ENCODE measurements at regions not wholly inside any gene's neighbourhood (a gene's known extent, or its start where the extent isn't known, plus 50 kb on each side); places are given as distances from the start of the nearest gene placed in this dataset.

GRCh38 chr6:120853489-120853888 lies 480.8 kb downstream of the TBC1D32 start:
- Histone ChIP-seq H3K9me3 (ENCODE audit: control insufficient read depth, insufficient read depth, low read length) (peaks cover 8% of the 10 kb centered on the region; the same call in 1 of the 2 replicates), H3K4me3 (ENCODE audit: low read depth, low read length) (no peak overlapping the region), H3K27me3 (ENCODE audit: control insufficient read depth, insufficient read depth, low read length) (no peaks in the 10 kb centered on the region), H3K27ac (ENCODE audit: low read depth, low read length) (no peak overlapping the region)
- TF ChIP-seq, protein P1, sequence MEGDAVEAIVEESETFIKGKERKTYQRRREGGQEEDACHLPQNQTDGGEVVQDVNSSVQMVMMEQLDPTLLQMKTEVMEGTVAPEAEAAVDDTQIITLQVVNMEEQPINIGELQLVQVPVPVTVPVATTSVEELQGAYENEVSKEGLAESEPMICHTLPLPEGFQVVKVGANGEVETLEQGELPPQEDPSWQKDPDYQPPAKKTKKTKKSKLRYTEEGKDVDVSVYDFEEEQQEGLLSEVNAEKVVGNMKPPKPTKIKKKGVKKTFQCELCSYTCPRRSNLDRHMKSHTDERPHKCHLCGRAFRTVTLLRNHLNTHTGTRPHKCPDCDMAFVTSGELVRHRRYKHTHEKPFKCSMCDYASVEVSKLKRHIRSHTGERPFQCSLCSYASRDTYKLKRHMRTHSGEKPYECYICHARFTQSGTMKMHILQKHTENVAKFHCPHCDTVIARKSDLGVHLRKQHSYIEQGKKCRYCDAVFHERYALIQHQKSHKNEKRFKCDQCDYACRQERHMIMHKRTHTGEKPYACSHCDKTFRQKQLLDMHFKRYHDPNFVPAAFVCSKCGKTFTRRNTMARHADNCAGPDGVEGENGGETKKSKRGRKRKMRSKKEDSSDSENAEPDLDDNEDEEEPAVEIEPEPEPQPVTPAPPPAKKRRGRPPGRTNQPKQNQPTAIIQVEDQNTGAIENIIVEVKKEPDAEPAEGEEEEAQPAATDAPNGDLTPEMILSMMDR (IDR thresholded peaks at IDR 0.05; ENCODE audit: low read depth, low read length), result no peak
- DNase-seq (ENCODE audit: low read depth, low spot score), result no peak
- ChIA-PET CTCF (no interaction called here), POLR2A (no interaction called here)

DNA sequence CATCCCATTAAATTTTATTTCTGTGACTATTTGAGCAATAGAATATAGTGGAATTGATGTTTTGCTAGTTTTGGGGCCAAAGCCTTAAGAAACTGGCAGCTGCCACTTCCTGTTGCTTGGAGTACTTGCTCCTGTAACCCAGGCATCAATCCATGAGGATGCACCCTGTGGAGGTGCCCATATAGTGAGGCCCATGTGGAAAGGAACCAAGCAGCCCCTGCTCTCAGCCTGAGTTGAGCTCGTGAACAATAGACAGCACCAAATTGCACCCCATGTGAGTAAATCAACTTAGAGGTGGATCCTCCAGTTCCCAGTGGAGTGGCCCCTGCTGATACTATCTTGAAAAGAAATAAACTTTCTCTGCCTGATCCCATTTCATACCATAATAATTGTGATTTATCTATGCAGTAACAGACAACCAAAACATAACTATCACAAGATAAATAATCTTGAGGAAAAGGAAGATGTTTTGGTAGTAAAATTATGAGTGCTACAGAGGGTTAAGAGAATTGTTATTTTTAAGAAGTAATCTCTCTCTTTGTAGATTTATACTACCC lies 481.9 kb downstream of the TBC1D32 start:
- H3K4me3 ChIP-seq (ENCODE audit: low read depth, low read length), result no peak overlapping the region
- no peaks in the 10 kb centered on the region for H3K27me3 ChIP-seq (ENCODE audit: control insufficient read depth, insufficient read depth, low read length)
- H3K9me3 ChIP-seq (ENCODE audit: control insufficient read depth, insufficient read depth, low read length), result peaks cover 6% of the 10 kb centered on the region; the same call in 1 of the 2 replicates
- TF ChIP-seq, protein P1 (IDR thresholded peaks at IDR 0.05; ENCODE audit: low read depth, low read length), result no peak
- H3K27ac ChIP-seq (ENCODE audit: low read depth, low read length), result no peak overlapping the region
- POLR2A ChIA-PET, result no interaction called here
- no peak for DNase-seq (ENCODE audit: low read depth, low spot score)
- CTCF ChIA-PET, result no interaction called here

GRCh38 chr6:120826253-120826652 lies 508.0 kb downstream of the TBC1D32 start:
- no peak for DNase-seq (ENCODE audit: low read depth, low spot score)
- Histone ChIP-seq H3K27me3 (ENCODE audit: control insufficient read depth, insufficient read depth, low read length) (no peaks in the 10 kb centered on the region), H3K4me3 (ENCODE audit: low read depth, low read length) (no peak overlapping the region), H3K27ac (ENCODE audit: low read depth, low read length) (no peak overlapping the region), H3K9me3 (ENCODE audit: control insufficient read depth, insufficient read depth, low read length) (peaks cover 7% of the 10 kb centered on the region)
- ChIA-PET CTCF (interaction anchor here (0.6 kb wide), 1 partner anchor 932 kb away, joined by 3 read pairs; no protein-coding TSS in a partner anchor), POLR2A (no interaction called here)
- TF ChIP-seq, protein P1 (IDR thresholded peaks at IDR 0.05; ENCODE audit: low read depth, low read length), result no peak

- Histone ChIP-seq H3K9me3 (ENCODE audit: control insufficient read depth, insufficient read depth, low read length) (peaks cover 18% of the 10 kb centered on the region), H3K4me3 (ENCODE audit: low read depth, low read length) (no peak overlapping the region), H3K27me3 (ENCODE audit: control insufficient read depth, insufficient read depth, low read length) (no peaks in the 10 kb centered on the region), H3K27ac (ENCODE audit: low read depth, low read length) (no peak overlapping the region)
- ChIA-PET POLR2A (no interaction called here), CTCF (no interaction called here)
- TF ChIP-seq, protein P1 (IDR thresholded peaks at IDR 0.05; ENCODE audit: low read depth, low read length), result no peak
- DNase-seq (ENCODE audit: low read depth, low spot score), result no peak
These were observed 517.5 kb downstream of the TBC1D32 start for GRCh38 chr6:120816794-120817193.

- TF ChIP-seq, protein P1 (IDR thresholded peaks at IDR 0.05; ENCODE audit: low read depth, low read length), result no peak
- ChIA-PET POLR2A (no interaction called here), CTCF (no interaction called here)
- H3K9me3 ChIP-seq (ENCODE audit: control insufficient read depth, insufficient read depth, low read length), result peaks cover 3% of the 10 kb centered on the region
- H3K4me3 ChIP-seq (ENCODE audit: low read depth, low read length), result no peak overlapping the region
- no peak for DNase-seq (ENCODE audit: low read depth, low spot score)
- H3K27me3 ChIP-seq (ENCODE audit: control insufficient read depth, insufficient read depth, low read length), result no peaks in the 10 kb centered on the region
- H3K27ac ChIP-seq (ENCODE audit: low read depth, low read length), result no peak overlapping the region
These were observed 529.0 kb downstream of the TBC1D32 start for GRCh38 chr6:120805276-120805675.

Data from AG04450 (cell line).